Suprapubic skin (tissue), 4 donors: ENCODE measurements at regions not wholly inside any gene's neighbourhood (a gene's known extent, or its start where the extent isn't known, plus 50 kb on each side); places are given as distances from the start of the nearest gene placed in this dataset.

ENCODE experiments used
- EP300 ChIP-seq: sonication (generic); formaldehyde crosslinking; IDR thresholded peaks from one replicate; pipeline ENCODE4 v1.6.1; 2017; ENCODE audit warnings: antibody characterized with exemption
- POLR2A ChIP-seq, 2 donors: fragments of 450-650 bp; IDR thresholded peaks; one replicate each; pipeline ENCODE4 v1.6.1; 2017; ENCODE audit warnings: antibody characterized with exemption in 2 of 2, mild to moderate bottlenecking in 2 of 2, moderate library complexity in 2 of 2
- POLR2AphosphoS5 ChIP-seq, 3 donors: sonication (generic); formaldehyde crosslinking; IDR thresholded peaks; one replicate each; pipeline ENCODE4 v1.6.1; 2017; ENCODE audit warnings: antibody characterized with exemption in 3 of 3
- TF ChIP-seq, protein P1 (sequence below), 2 donors: fragments of 200-600 bp in 1 of 2; fragments of 450-650 bp in 1 of 2; sonication (generic) in 1 of 2; IDR thresholded peaks; one replicate each; pipeline ENCODE4 v1.5.1; 2016 to 2019; ENCODE audit warnings: antibody characterized with exemption in 2 of 2, mild to moderate bottlenecking in 1 of 2, moderate library complexity in 1 of 2

DNA sequence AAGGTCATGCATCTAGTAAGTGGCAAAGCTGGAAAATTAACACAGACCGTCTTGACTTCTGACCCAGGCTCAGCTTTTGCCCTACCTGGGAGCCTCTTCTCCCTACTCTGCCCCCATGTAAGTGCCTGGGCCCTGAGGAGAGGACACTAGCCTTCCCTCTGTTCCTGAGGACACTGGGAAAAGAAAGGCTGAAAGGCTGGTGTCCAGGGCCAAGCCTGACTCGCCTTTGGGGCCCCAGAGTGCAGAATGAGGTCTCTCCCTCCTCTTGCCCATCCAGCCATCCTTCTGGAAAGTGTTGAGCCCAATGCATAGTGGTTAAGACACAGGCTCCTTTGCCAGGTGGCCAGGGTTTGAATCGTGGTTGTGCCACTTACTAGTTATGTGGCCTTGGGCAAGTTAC lies 91.5 kb downstream of the PJA1 start:
- TF ChIP-seq, protein P1, sequence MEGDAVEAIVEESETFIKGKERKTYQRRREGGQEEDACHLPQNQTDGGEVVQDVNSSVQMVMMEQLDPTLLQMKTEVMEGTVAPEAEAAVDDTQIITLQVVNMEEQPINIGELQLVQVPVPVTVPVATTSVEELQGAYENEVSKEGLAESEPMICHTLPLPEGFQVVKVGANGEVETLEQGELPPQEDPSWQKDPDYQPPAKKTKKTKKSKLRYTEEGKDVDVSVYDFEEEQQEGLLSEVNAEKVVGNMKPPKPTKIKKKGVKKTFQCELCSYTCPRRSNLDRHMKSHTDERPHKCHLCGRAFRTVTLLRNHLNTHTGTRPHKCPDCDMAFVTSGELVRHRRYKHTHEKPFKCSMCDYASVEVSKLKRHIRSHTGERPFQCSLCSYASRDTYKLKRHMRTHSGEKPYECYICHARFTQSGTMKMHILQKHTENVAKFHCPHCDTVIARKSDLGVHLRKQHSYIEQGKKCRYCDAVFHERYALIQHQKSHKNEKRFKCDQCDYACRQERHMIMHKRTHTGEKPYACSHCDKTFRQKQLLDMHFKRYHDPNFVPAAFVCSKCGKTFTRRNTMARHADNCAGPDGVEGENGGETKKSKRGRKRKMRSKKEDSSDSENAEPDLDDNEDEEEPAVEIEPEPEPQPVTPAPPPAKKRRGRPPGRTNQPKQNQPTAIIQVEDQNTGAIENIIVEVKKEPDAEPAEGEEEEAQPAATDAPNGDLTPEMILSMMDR (IDR thresholded peaks at IDR 0.05), result no peak
- TF ChIP-seq POLR2AphosphoS5 (IDR thresholded peaks at IDR 0.05) (no peak), POLR2A (IDR thresholded peaks at IDR 0.05) (no peak), EP300 (no peak)
